Activated naive CD4-positive, alpha-beta T cell treated with anti-CD3 and anti-CD28 coated beads for 36 hours (primary cell): ENCODE measurements at regions not wholly inside any gene's neighbourhood (a gene's known extent, or its start where the extent isn't known, plus 50 kb on each side); places are given as distances from the start of the nearest gene placed in this dataset.

Source experiments
- CTCF ChIA-PET: fragments of 350-600 bp; sonication (Branson Sonifier 250); formaldehyde crosslinking; loops from one replicate; lab custom pipeline; 2021; ENCODE audit warnings: antibody characterized with exemption; lab: Charles Lee
- DNase-seq: peaks from one replicate; pipeline ENCODE4 v3.0.0-alpha.2; 2020
- H3K27ac Mint-ChIP-seq: one replicate; pipeline ENCODE4 v1.8.0; 2021; ENCODE audit warnings: mild to moderate bottlenecking, mixed read lengths
- H3K27me3 Mint-ChIP-seq: one replicate; pipeline ENCODE4 v1.8.0; 2021; ENCODE audit warnings: low read depth, mixed read lengths
- H3K36me3 Mint-ChIP-seq: one replicate; pipeline ENCODE4 v1.8.0; 2021; ENCODE audit warnings: low read depth, mixed read lengths
- H3K4me1 Mint-ChIP-seq: one replicate; pipeline ENCODE4 v1.8.0; 2021; ENCODE audit warnings: low read depth, mixed read lengths
- H3K4me3 Mint-ChIP-seq: one replicate; pipeline ENCODE4 v1.8.0; 2021; ENCODE audit warnings: mild to moderate bottlenecking, moderate library complexity, mixed read lengths
- H3K9me3 Mint-ChIP-seq: one replicate; pipeline ENCODE4 v1.8.0; 2021; ENCODE audit warnings: mixed read lengths
- intact Hi-C: fragments of 100-400 bp; cut with micrococcal nuclease; formaldehyde crosslinking; loops from one replicate; pipeline ENCODE4 v1.15.1; 2023

GRCh38 chr16:35192993-35193392 is 1733.6 kb downstream of the TP53TG3F start:
- CTCF ChIA-PET = no interaction called here
- no peak overlapping the region for H3K27ac Mint-ChIP-seq
- no peaks in the 10 kb centered on the region for H3K27me3 Mint-ChIP-seq
- H3K4me3 Mint-ChIP-seq = no peak overlapping the region
- no peaks in the 10 kb centered on the region for H3K4me1 Mint-ChIP-seq
- H3K36me3 Mint-ChIP-seq = no peaks in the 10 kb centered on the region
- DNase-seq = no peak
- peaks cover 9% of the 10 kb centered on the region for H3K9me3 Mint-ChIP-seq
- intact Hi-C loops = no loop called here

- H3K27ac Mint-ChIP-seq = no peak overlapping the region
- no peak for DNase-seq
- no peaks in the 10 kb centered on the region for H3K4me1 Mint-ChIP-seq
- H3K36me3 Mint-ChIP-seq = no peaks in the 10 kb centered on the region
- H3K27me3 Mint-ChIP-seq = no peaks in the 10 kb centered on the region
- H3K9me3 Mint-ChIP-seq = peaks cover 10% of the 10 kb centered on the region
- intact Hi-C loops = no loop called here
- CTCF ChIA-PET = interaction anchor here (0.7 kb wide), 1 partner anchor 398 kb away, joined by 3 read pairs; no protein-coding TSS in a partner anchor
- no peak overlapping the region for H3K4me3 Mint-ChIP-seq
Measured at GRCh38 chr16:35193956-35194355, 1734.5 kb downstream of the TP53TG3F start.

GRCh38 chr16:35194681-35195080 is 1735.3 kb downstream of the TP53TG3F start:
- no peaks in the 10 kb centered on the region for H3K27me3 Mint-ChIP-seq
- intact Hi-C loops = no loop called here
- CTCF ChIA-PET = interaction anchor here (0.7 kb wide), 1 partner anchor 397 kb away, joined by 3 read pairs; no protein-coding TSS in a partner anchor
- no peaks in the 10 kb centered on the region for H3K4me1 Mint-ChIP-seq
- H3K36me3 Mint-ChIP-seq = no peaks in the 10 kb centered on the region
- H3K27ac Mint-ChIP-seq = no peak overlapping the region
- H3K9me3 Mint-ChIP-seq = peaks cover 12% of the 10 kb centered on the region
- H3K4me3 Mint-ChIP-seq = no peak overlapping the region
- DNase-seq = no peak

GRCh38 chr16:35195173-35195863 is 1735.9 kb downstream of the TP53TG3F start:
- no peaks in the 10 kb centered on the region for H3K36me3 Mint-ChIP-seq
- H3K4me1 Mint-ChIP-seq = no peaks in the 10 kb centered on the region
- H3K27me3 Mint-ChIP-seq = no peaks in the 10 kb centered on the region
- no peak for DNase-seq
- no peak overlapping the region for H3K4me3 Mint-ChIP-seq
- no peak overlapping the region for H3K27ac Mint-ChIP-seq
- intact Hi-C loops = no loop called here
- H3K9me3 Mint-ChIP-seq = peaks cover 16% of the 10 kb centered on the region
- CTCF ChIA-PET = no interaction called here

GRCh38 chr16:35195864-35196216 is 1736.4 kb downstream of the TP53TG3F start:
- CTCF ChIA-PET = no interaction called here
- intact Hi-C loops = no loop called here
- no peaks in the 10 kb centered on the region for H3K4me1 Mint-ChIP-seq
- no peak overlapping the region for H3K4me3 Mint-ChIP-seq
- no peaks in the 10 kb centered on the region for H3K27me3 Mint-ChIP-seq
- peaks cover 20% of the 10 kb centered on the region for H3K9me3 Mint-ChIP-seq
- no peaks in the 10 kb centered on the region for H3K36me3 Mint-ChIP-seq
- no peak for DNase-seq
- no peak overlapping the region for H3K27ac Mint-ChIP-seq

- CTCF ChIA-PET = no interaction called here
- H3K36me3 Mint-ChIP-seq = no peaks in the 10 kb centered on the region
- no peak overlapping the region for H3K27ac Mint-ChIP-seq
- intact Hi-C loops = no loop called here
- H3K4me3 Mint-ChIP-seq = no peak overlapping the region
- H3K27me3 Mint-ChIP-seq = no peaks in the 10 kb centered on the region
- H3K4me1 Mint-ChIP-seq = no peaks in the 10 kb centered on the region
- peaks cover 22% of the 10 kb centered on the region for H3K9me3 Mint-ChIP-seq
- no peak for DNase-seq
Measured at GRCh38 chr16:35196313-35196712, 1736.9 kb downstream of the TP53TG3F start.

GRCh38 chr16:35197656-35198055 is 1738.2 kb downstream of the TP53TG3F start:
- no peaks in the 10 kb centered on the region for H3K4me1 Mint-ChIP-seq
- H3K27ac Mint-ChIP-seq = no peak overlapping the region
- intact Hi-C loops = no loop called here
- no peaks in the 10 kb centered on the region for H3K36me3 Mint-ChIP-seq
- no peak overlapping the region for H3K4me3 Mint-ChIP-seq
- CTCF ChIA-PET = no interaction called here
- H3K27me3 Mint-ChIP-seq = no peaks in the 10 kb centered on the region
- DNase-seq = no peak
- peaks cover 30% of the 10 kb centered on the region for H3K9me3 Mint-ChIP-seq

GRCh38 chr16:35198223-35199199 is 1739.1 kb downstream of the TP53TG3F start:
- CTCF ChIA-PET = no interaction called here
- peaks cover 30% of the 10 kb centered on the region for H3K9me3 Mint-ChIP-seq
- no peak for DNase-seq
- no peaks in the 10 kb centered on the region for H3K36me3 Mint-ChIP-seq
- no peaks in the 10 kb centered on the region for H3K4me1 Mint-ChIP-seq
- no peak overlapping the region for H3K4me3 Mint-ChIP-seq
- no peaks in the 10 kb centered on the region for H3K27me3 Mint-ChIP-seq
- H3K27ac Mint-ChIP-seq = no peak overlapping the region
- intact Hi-C loops = no loop called here

- Mint-ChIP-seq H3K36me3 (no peaks in the 10 kb centered on the region), H3K4me3 (no peak overlapping the region), H3K4me1 (no peaks in the 10 kb centered on the region), H3K9me3 (peaks cover 25% of the 10 kb centered on the region), H3K27ac (no peak overlapping the region), H3K27me3 (no peaks in the 10 kb centered on the region)
- CTCF ChIA-PET = no interaction called here
- intact Hi-C loops = no loop called here
- DNase-seq = no peak
Measured at GRCh38 chr16:35200662-35201061, 1741.2 kb downstream of the TP53TG3F start.

- intact Hi-C loops = no loop called here
- Mint-ChIP-seq H3K27ac (no peak overlapping the region), H3K4me1 (no peaks in the 10 kb centered on the region), H3K27me3 (no peaks in the 10 kb centered on the region), H3K36me3 (no peaks in the 10 kb centered on the region), H3K9me3 (peaks cover 25% of the 10 kb centered on the region), H3K4me3 (no peak overlapping the region)
- CTCF ChIA-PET = no interaction called here
- DNase-seq = no peak
Measured at GRCh38 chr16:35201151-35201550, 1741.7 kb downstream of the TP53TG3F start.

GRCh38 chr16:35203636-35204035 is 1744.2 kb downstream of the TP53TG3F start:
- DNase-seq = no peak
- no peak overlapping the region for H3K4me3 Mint-ChIP-seq
- H3K4me1 Mint-ChIP-seq = no peaks in the 10 kb centered on the region
- CTCF ChIA-PET = no interaction called here
- H3K27me3 Mint-ChIP-seq = no peaks in the 10 kb centered on the region
- peaks cover 22% of the 10 kb centered on the region for H3K9me3 Mint-ChIP-seq
- intact Hi-C loops = no loop called here
- no peak overlapping the region for H3K27ac Mint-ChIP-seq
- no peaks in the 10 kb centered on the region for H3K36me3 Mint-ChIP-seq

GRCh38 chr16:35207059-35207999 is 1747.9 kb downstream of the TP53TG3F start:
- H3K27me3 Mint-ChIP-seq = no peaks in the 10 kb centered on the region

More at GRCh38 chr16:35207059-35207999, 1747.9 kb downstream of the TP53TG3F start:
- Mint-ChIP-seq H3K27ac (no peak overlapping the region), H3K4me1 (no peaks in the 10 kb centered on the region), H3K4me3 (no peak overlapping the region), H3K36me3 (no peaks in the 10 kb centered on the region), H3K9me3 (peaks cover 6% of the 10 kb centered on the region)
- intact Hi-C loops = no loop called here
- CTCF ChIA-PET = no interaction called here
- DNase-seq = no peak
